HCT116 (cell line): ENCODE measurements at regions not wholly inside any gene's neighbourhood (a gene's known extent, or its start where the extent isn't known, plus 50 kb on each side); places are given as distances from the start of the nearest gene placed in this dataset.

ENCODE experiments used
- ATAC-seq: fragments of 200-7000 bp; cut with Tn5 transposase; 2 replicates; pipeline ENCODE4 v1.9.1; 2020; ENCODE audit warnings: mild to moderate bottlenecking, moderate library complexity
- BruUV-seq: library from RNA; stranded (reverse); fragments of 400-500 nt; replicated peaks from 2 replicates; lab custom pipeline; 2021; lab: Mats Ljungman, UMichigan
- CTCF ChIA-PET: fragments of 300-600 bp; sonication (Branson Sonifier 250); formaldehyde crosslinking; loops from one replicate; lab custom pipeline; 2021; ENCODE audit warnings: antibody characterized with exemption; lab: Charles Lee
- POLR2A ChIA-PET: fragments of 300-600, 350-600 bp; sonication (Branson Sonifier 250); formaldehyde crosslinking; loops from one replicate; lab custom pipeline; 2021; ENCODE audit warnings: antibody characterized with exemption; lab: Charles Lee
- RAD21 ChIA-PET, 2 experiments: fragments of 300-600 bp; sonication (Branson Sonifier 250); formaldehyde crosslinking; loops; one replicate each; lab custom pipeline; 2023; ENCODE audit warnings: low total read pairs in 2 of 2; ENCODE audit not compliant: uncharacterized antibody in 2 of 2, unreplicated experiment in 2 of 2, low non-redundant PET in 1 of 2; lab: Charles Lee
- DNase-seq: peaks from one replicate; pipeline ENCODE4 v3.0.0-alpha.2; 2010; ENCODE audit warnings: low read depth, low spot score
- H2AFZ ChIP-seq: fragments of 200-600 bp; shearing (Covaris generic), sonication (generic); 2 replicates; pipeline ENCODE4 v1.6.1; 2017; ENCODE audit warnings: low read depth, mixed run types, mixed read lengths, antibody characterized with exemption, low read length; ENCODE audit not compliant: poor library complexity, severe bottlenecking
- H3K27ac ChIP-seq: 2 replicates; pipeline ENCODE4 v1.5.1; 2012; ENCODE audit warnings: low read depth, low read length
- H3K27me3 ChIP-seq: fragments of 200-600 bp; sonication (generic); 2 replicates; pipeline ENCODE4 v1.6.1; 2016; ENCODE audit warnings: mixed run types, low read length, mixed read lengths; ENCODE audit not compliant: insufficient read depth
- H3K36me3 ChIP-seq, 2 experiments: fragments of 200-500 bp in 1 of 2; fragments of 200-600 bp in 1 of 2; sonication (Bioruptor generic) in 1 of 2; sonication (generic) in 1 of 2; 2 replicates each; pipeline versions ENCODE4 v1.5.1 to v1.6.1; 2014 to 2016; ENCODE audit warnings: low read length in 2 of 2, inconsistent platforms in 1 of 2, mixed read lengths in 1 of 2, mixed run types in 1 of 2; ENCODE audit not compliant: insufficient read depth in 2 of 2, control insufficient read depth in 1 of 2
- H3K4me1 ChIP-seq, 2 experiments: fragments of 200-600 bp in 1 of 2; sonication (generic) in 1 of 2; 2 replicates each; pipeline versions ENCODE4 v1.5.1 to v1.6.1; 2012 to 2017; ENCODE audit warnings: low read length in 2 of 2, inconsistent platforms in 1 of 2, mild to moderate bottlenecking in 1 of 2, mixed read lengths in 1 of 2, mixed run types in 1 of 2, moderate library complexity in 1 of 2; ENCODE audit not compliant: insufficient read depth in 2 of 2, control insufficient read depth in 1 of 2
- H3K4me2 ChIP-seq: fragments of 200-600 bp; sonication (generic); 2 replicates; pipeline ENCODE4 v1.6.1; 2017; ENCODE audit warnings: mixed run types, low read length, mixed read lengths
- H3K4me3 ChIP-seq, 2 experiments: fragments of 200-600 bp in 1 of 2; sonication (generic) in 1 of 2; replicated peaks in 1 of 2; 2 replicates each; pipeline ENCODE4 v1.5.1; 2011 to 2016; ENCODE audit warnings: low read length in 2 of 2, control low read depth in 1 of 2, low read depth in 1 of 2, mild to moderate bottlenecking in 1 of 2, mixed read lengths in 1 of 2, mixed run types in 1 of 2
- H3K79me2 ChIP-seq: fragments of 200-600 bp; sonication (generic); 2 replicates; pipeline ENCODE4 v1.6.1; 2017; ENCODE audit warnings: mild to moderate bottlenecking, mixed run types, low read length, moderate library complexity, mixed read lengths; ENCODE audit not compliant: insufficient read depth
- H3K9ac ChIP-seq: fragments of 200-600 bp; sonication (generic); 2 replicates; pipeline ENCODE4 v1.6.1; 2016; ENCODE audit warnings: low read length, mixed read lengths
- H3K9me2 ChIP-seq: fragments of 200-600 bp; sonication (generic), shearing (Covaris generic); 2 replicates; pipeline ENCODE4 v1.6.1; 2017; ENCODE audit warnings: mixed run types, mild to moderate bottlenecking, moderate library complexity; ENCODE audit not compliant: insufficient read depth
- H3K9me3 ChIP-seq, 2 experiments: fragments of 200-500 bp in 1 of 2; fragments of 200-600 bp in 1 of 2; sonication (Bioruptor generic) in 1 of 2; sonication (generic) in 1 of 2; 2 replicates each; pipeline ENCODE4 v1.6.1; 2014 to 2017; ENCODE audit warnings: low read length in 2 of 2, mixed read lengths in 2 of 2, inconsistent platforms in 1 of 2, low read depth in 1 of 2, mild to moderate bottlenecking in 1 of 2, mixed run types in 1 of 2, moderate library complexity in 1 of 2; ENCODE audit not compliant: control insufficient read depth in 1 of 2, insufficient read depth in 1 of 2
- H4K20me1 ChIP-seq: fragments of 200-600 bp; sonication (generic), shearing (Covaris generic); 2 replicates; pipeline ENCODE4 v1.6.1; 2017; ENCODE audit warnings: mixed run types, mild to moderate bottlenecking, moderate library complexity; ENCODE audit not compliant: insufficient read depth
- CBX3 ChIP-seq: IDR thresholded peaks from 2 replicates; pipeline ENCODE4 v1.6.1; 2012; ENCODE audit warnings: low read depth
- CEBPB ChIP-seq: IDR thresholded peaks from 2 replicates; pipeline ENCODE4 v1.6.1; 2012; ENCODE audit warnings: low read depth
- EGR1 ChIP-seq: IDR thresholded peaks from 2 replicates; pipeline ENCODE4 v1.6.1; 2012; ENCODE audit warnings: low read depth
- ELF1 ChIP-seq: IDR thresholded peaks from 2 replicates; pipeline ENCODE4 v1.6.1; 2012; ENCODE audit warnings: low read depth, borderline replicate concordance
- EZH2 ChIP-seq: fragments of 200-600 bp; sonication (generic); IDR thresholded peaks from 2 replicates; pipeline ENCODE4 v1.6.1; 2017; ENCODE audit warnings: antibody characterized with exemption, mixed run types
- EZH2phosphoT487 ChIP-seq: fragments of 200-600 bp; IDR thresholded peaks from 2 replicates; pipeline ENCODE4 v1.6.1; 2018; ENCODE audit warnings: antibody characterized with exemption, borderline replicate concordance
- JUND ChIP-seq: IDR thresholded peaks from 2 replicates; pipeline ENCODE4 v1.6.1; 2012
- POLR2A ChIP-seq: IDR thresholded peaks from 2 replicates; pipeline ENCODE4 v1.7.0; 2011; ENCODE audit warnings: borderline replicate concordance; ENCODE audit not compliant: insufficient read depth, insufficient read length; ENCODE audit errors: extremely low read depth
- POLR2AphosphoS5 ChIP-seq: IDR thresholded peaks from 2 replicates; pipeline ENCODE4 v1.6.1; 2011; ENCODE audit warnings: mild to moderate bottlenecking, low read depth, low read length, moderate library complexity
- SRF ChIP-seq: IDR thresholded peaks from 2 replicates; pipeline ENCODE4 v1.6.1; 2012; ENCODE audit warnings: low read depth
- TCF7L2 ChIP-seq: IDR thresholded peaks from 2 replicates; pipeline ENCODE4 v1.7.0; 2011; ENCODE audit warnings: borderline replicate concordance, inconsistent platforms; ENCODE audit not compliant: insufficient read depth, insufficient read length; ENCODE audit errors: extremely low read depth
- YY1 ChIP-seq: IDR thresholded peaks from 2 replicates; pipeline ENCODE4 v1.6.1; 2011; ENCODE audit warnings: low read length, low read depth, moderate library complexity, mild to moderate bottlenecking; ENCODE audit not compliant: insufficient replicate concordance; ENCODE audit errors: extremely low read depth
- intact Hi-C: fragments of 100-400 bp; cut with micrococcal nuclease; formaldehyde crosslinking; loops from 2 replicates; pipeline ENCODE4 v1.10.0; 2022
- TF ChIP-seq, protein P1 (sequence below), 3 experiments: fragments of 200-600 bp in 1 of 3; sonication (generic) in 1 of 3; IDR thresholded peaks in 2 of 3; conservative IDR thresholded peaks in 1 of 3; 2 replicates each; pipeline ENCODE4 v1.5.1; 2012 to 2017; ENCODE audit warnings: low read depth in 2 of 3, low read length in 2 of 3, antibody characterized with exemption in 1 of 3, borderline replicate concordance in 1 of 3, control low read depth in 1 of 3, mild to moderate bottlenecking in 1 of 3, mixed read lengths in 1 of 3, mixed run types in 1 of 3, moderate library complexity in 1 of 3; ENCODE audit not compliant: insufficient read depth in 1 of 3
- TF ChIP-seq, protein P2 (sequence below): IDR thresholded peaks from 2 replicates; pipeline ENCODE4 v1.6.1; 2012
- TF ChIP-seq, protein P3 (sequence below): IDR thresholded peaks from 2 replicates; pipeline ENCODE4 v1.6.1; 2012
- TF ChIP-seq, protein P4 (sequence below): IDR thresholded peaks from 2 replicates; pipeline ENCODE4 v1.6.1; 2012; ENCODE audit warnings: low read depth

DNA sequence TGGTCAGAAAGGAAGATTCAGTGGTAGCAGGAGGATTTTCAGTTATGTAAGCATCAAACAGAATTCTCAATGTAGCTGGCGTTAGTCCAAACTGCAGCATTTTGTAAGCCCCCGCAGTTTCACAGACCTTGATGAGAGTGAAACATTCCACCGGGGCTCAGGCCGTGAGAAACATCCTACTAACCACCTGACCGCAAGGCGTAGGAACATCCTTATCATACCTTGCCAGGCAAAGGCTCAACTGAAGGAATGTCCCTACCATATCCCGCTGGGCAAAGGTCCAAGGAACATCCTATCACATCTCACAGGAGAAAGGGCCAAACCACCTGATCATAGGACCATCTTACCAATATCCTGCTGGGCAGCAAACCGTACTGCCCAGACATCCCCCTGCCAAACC, 624.8 kb upstream of the TMEM132C start:
- intact Hi-C loops: no loop called here
- Histone ChIP-seq H3K9me2 (no peaks in the 10 kb centered on the region), H3K9ac (no peak overlapping the region), H3K4me1 (no peaks in the 10 kb centered on the region), H3K27ac (no peak overlapping the region), H3K9me3 (peaks cover under 1% of the 10 kb centered on the region in 2 experiments; a peak in 2 of 4 replicates), H3K36me3 (no peaks in the 10 kb centered on the region), H3K27me3 (no peaks in the 10 kb centered on the region), H2AFZ (no peak overlapping the region), H3K4me2 (no peak overlapping the region), H4K20me1 (no peaks in the 10 kb centered on the region), H3K79me2 (no peaks in the 10 kb centered on the region), H3K4me3 (no peak overlapping the region)
- BruUV-seq: no TSS peak
- TF ChIP-seq EGR1: no peak
- RAD21 ChIA-PET: no interaction called here
- POLR2A ChIA-PET: no interaction called here
- ATAC-seq: no peak
- CTCF ChIA-PET: no interaction called here
- no peak for DNase-seq

DNA sequence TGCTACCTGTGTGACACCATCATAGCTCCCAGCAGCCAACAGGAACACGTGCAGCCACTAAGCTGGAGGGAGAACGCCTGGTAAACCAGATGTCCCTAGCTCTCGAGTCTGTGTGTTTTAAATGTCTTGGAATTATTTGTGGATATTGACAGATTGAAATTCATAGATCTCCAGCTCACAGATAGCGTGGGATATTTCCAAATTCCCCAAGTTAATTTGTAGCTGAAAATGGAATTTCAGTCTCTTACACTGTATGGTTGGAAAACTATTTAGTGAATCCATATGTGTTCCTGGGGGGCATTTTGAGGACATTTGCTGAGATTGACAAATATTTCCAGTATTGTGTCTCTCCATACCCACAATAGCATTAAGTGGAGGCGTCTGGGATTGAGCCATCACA, 618.6 kb upstream of the TMEM132C start:
- Histone ChIP-seq H3K27me3 (no peaks in the 10 kb centered on the region), H3K9me2 (no peaks in the 10 kb centered on the region), H3K4me3 (no peak overlapping the region), H3K9me3 (peaks cover 11 to 13% of the 10 kb centered on the region in 2 experiments; a peak in 2 of 4 replicates), H3K79me2 (no peaks in the 10 kb centered on the region), H3K9ac (no peak overlapping the region), H3K4me2 (no peak overlapping the region), H3K36me3 (no peaks in the 10 kb centered on the region), H4K20me1 (no peaks in the 10 kb centered on the region), H2AFZ (no peak overlapping the region), H3K27ac (no peak overlapping the region), H3K4me1 (no peaks in the 10 kb centered on the region)
- no peak for ATAC-seq
- CTCF ChIA-PET: no interaction called here
- POLR2A ChIA-PET: no interaction called here
- no peak for DNase-seq
- intact Hi-C loops: no loop called here
- no TSS peak for BruUV-seq
- RAD21 ChIA-PET: no interaction called here
- no peak for TF ChIP-seq SRF
- TF ChIP-seq, protein P1, sequence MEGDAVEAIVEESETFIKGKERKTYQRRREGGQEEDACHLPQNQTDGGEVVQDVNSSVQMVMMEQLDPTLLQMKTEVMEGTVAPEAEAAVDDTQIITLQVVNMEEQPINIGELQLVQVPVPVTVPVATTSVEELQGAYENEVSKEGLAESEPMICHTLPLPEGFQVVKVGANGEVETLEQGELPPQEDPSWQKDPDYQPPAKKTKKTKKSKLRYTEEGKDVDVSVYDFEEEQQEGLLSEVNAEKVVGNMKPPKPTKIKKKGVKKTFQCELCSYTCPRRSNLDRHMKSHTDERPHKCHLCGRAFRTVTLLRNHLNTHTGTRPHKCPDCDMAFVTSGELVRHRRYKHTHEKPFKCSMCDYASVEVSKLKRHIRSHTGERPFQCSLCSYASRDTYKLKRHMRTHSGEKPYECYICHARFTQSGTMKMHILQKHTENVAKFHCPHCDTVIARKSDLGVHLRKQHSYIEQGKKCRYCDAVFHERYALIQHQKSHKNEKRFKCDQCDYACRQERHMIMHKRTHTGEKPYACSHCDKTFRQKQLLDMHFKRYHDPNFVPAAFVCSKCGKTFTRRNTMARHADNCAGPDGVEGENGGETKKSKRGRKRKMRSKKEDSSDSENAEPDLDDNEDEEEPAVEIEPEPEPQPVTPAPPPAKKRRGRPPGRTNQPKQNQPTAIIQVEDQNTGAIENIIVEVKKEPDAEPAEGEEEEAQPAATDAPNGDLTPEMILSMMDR (IDR thresholded peaks at IDR 0.05 in 2 of 3, conservative IDR thresholded peaks at IDR 0.05 in 1 of 3; ENCODE audit: borderline replicate concordance in 1 of 3, insufficient read depth in 1 of 3, low read depth in 2 of 3, low read length in 2 of 3): no peak
- TF ChIP-seq, protein P2, sequence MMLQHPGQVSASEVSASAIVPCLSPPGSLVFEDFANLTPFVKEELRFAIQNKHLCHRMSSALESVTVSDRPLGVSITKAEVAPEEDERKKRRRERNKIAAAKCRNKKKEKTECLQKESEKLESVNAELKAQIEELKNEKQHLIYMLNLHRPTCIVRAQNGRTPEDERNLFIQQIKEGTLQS: no peak
- no peak for TF ChIP-seq ELF1
- TF ChIP-seq EZH2phosphoT487: no peak
- no peak for TF ChIP-seq TCF7L2
- TF ChIP-seq EGR1: no peak
- TF ChIP-seq CBX3: no peak
- no peak for TF ChIP-seq JUND
- TF ChIP-seq, protein P3, sequence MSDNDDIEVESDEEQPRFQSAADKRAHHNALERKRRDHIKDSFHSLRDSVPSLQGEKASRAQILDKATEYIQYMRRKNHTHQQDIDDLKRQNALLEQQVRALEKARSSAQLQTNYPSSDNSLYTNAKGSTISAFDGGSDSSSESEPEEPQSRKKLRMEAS: no peak
- TF ChIP-seq POLR2AphosphoS5: no peak
- TF ChIP-seq YY1: no peak
- no peak for TF ChIP-seq CEBPB
- no peak for TF ChIP-seq POLR2A
- no peak for TF ChIP-seq EZH2
- TF ChIP-seq, protein P4, sequence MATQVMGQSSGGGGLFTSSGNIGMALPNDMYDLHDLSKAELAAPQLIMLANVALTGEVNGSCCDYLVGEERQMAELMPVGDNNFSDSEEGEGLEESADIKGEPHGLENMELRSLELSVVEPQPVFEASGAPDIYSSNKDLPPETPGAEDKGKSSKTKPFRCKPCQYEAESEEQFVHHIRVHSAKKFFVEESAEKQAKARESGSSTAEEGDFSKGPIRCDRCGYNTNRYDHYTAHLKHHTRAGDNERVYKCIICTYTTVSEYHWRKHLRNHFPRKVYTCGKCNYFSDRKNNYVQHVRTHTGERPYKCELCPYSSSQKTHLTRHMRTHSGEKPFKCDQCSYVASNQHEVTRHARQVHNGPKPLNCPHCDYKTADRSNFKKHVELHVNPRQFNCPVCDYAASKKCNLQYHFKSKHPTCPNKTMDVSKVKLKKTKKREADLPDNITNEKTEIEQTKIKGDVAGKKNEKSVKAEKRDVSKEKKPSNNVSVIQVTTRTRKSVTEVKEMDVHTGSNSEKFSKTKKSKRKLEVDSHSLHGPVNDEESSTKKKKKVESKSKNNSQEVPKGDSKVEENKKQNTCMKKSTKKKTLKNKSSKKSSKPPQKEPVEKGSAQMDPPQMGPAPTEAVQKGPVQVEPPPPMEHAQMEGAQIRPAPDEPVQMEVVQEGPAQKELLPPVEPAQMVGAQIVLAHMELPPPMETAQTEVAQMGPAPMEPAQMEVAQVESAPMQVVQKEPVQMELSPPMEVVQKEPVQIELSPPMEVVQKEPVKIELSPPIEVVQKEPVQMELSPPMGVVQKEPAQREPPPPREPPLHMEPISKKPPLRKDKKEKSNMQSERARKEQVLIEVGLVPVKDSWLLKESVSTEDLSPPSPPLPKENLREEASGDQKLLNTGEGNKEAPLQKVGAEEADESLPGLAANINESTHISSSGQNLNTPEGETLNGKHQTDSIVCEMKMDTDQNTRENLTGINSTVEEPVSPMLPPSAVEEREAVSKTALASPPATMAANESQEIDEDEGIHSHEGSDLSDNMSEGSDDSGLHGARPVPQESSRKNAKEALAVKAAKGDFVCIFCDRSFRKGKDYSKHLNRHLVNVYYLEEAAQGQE: no peak
